ENCODE measurements at regions not wholly inside any gene's neighbourhood (a gene's known extent, or its start where the extent isn't known, plus 50 kb on each side); places are given as distances from the start of the nearest gene placed in this dataset.

- no peak for DNase-seq
Measured at GRCh38 chr1:72892461-72892860, 610.1 kb upstream of the NEGR1 start.

GRCh38 chr1:72891976-72892375, 609.6 kb upstream of the NEGR1 start:
- no peak for DNase-seq

GRCh38 chr1:72885841-72886240, 603.5 kb upstream of the NEGR1 start:
- no peak for DNase-seq

DNA sequence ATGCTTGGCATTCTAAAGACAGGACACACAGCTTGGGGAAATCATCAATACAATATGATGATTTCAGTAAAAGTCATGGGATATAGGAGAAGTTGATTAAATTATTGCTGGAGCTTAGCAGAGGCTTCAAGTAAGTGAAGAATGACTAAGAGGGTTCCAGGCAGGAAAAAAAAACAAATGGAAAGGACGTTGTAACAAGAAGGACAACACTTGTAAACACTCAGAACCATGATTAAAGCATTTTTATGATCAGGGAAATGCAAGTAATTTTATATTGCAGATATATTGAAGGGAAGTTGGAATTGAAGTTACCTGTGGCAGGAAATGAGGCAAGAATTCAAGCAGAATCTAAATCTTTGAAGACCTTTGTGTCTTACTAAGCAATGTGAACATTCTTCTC, 602.7 kb upstream of the NEGR1 start:
- DNase-seq, result no peak

GRCh38 chr1:72869873-72870272, 587.5 kb upstream of the NEGR1 start:
- DNase-seq, result no peak

DNA sequence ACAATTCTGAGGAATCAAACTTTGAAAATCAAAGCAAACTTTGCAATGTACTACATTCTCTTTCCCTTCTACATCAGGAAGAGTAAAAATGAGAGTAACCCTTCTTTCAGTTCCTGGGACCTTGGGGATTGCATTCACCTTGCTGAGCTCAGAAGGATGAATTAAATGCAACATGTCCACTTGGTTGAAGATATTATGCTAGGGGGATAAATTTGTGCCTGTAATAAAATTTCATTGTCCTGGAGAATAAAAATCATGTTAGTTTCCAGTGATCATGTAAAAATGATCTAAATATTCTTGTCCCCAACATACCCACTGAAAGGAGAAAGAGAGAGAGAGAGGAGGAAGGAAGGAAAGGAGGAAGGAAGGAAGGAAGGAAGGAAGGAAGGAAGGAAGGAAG, 587.1 kb upstream of the NEGR1 start:
- no peak for DNase-seq

DNA sequence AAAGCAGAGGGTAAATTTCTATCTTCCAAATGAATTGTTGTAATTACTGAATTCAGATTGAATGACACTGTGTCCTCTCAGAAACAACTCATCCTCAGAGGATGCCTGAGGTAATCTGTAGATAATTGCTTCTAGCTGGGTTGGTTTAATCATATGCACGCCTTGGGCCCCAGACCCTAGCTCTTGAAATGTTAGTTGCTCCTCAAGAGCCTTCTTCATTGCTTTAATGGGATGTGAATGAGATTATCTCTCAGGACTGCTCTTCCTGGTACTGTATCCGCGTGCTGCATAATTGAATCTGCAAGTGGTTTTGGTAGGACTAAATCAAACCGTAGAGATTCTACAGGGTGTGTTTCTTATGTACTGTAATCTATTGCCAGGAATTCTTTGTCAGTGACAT, 569.3 kb upstream of the NEGR1 start:
- peak; percentile 16 for DNase-seq

DNA sequence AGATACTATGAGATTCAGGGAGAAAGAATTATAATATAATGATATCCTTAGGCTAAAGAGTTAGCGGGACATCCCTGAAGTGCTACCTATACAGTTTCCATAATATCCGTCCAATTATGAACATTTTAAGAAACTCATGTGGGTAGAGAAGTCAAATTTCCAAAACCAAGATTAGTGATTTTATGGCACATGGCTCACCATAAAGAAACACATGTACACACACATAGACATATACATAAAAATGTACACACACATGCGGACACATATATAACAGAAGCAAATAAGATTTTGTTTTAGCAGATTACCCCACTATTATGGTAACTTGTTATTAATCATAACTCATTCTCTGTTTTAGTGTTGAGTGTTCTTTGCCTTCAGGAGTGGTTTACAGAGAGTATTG, 566.7 kb upstream of the NEGR1 start:
- no peak for DNase-seq

GRCh38 chr1:72847651-72848050, 565.3 kb upstream of the NEGR1 start:
- no peak for DNase-seq

- no peak for DNase-seq
Measured at GRCh38 chr1:72846476-72847278, 564.3 kb upstream of the NEGR1 start.

DNA sequence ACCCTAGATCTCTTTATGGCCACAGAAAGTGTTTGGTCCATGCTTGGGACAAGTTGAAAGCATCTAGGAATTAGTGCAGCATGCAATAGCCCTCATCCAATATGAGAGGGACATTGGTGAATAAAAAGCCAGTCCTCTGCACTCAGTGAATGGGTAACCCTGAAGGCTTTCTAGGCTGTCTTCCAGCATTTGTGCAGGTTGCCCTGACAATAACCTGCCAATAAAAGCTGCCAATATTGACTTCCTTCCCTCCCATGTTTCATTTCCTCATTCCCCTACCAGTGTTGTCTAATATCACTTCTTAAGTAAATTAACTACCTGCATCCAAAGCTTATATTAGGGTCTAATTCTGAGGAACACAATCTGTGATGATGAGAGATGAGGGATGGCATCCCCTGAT, 563.6 kb upstream of the NEGR1 start:
- no peak for DNase-seq

DNA sequence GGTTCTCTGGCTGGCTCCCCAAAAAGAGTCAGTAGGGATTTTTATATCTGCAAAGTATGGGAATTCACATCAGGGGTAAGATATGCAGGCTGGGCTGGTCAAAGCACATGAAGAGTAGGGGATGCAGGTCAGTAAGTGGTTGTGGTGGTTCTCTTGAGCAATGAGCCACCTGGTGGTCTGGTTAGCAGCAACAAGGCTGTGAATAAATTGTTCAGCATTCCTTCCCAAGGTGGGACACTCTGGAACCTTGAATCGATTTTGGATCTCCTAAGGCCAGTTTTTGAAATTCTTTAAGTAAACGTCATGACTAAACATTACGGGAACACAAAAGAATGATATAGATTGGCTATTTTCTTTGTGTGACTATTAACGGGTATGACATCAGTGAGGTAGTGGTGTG, 563.0 kb upstream of the NEGR1 start:
- no peak for DNase-seq

DNA sequence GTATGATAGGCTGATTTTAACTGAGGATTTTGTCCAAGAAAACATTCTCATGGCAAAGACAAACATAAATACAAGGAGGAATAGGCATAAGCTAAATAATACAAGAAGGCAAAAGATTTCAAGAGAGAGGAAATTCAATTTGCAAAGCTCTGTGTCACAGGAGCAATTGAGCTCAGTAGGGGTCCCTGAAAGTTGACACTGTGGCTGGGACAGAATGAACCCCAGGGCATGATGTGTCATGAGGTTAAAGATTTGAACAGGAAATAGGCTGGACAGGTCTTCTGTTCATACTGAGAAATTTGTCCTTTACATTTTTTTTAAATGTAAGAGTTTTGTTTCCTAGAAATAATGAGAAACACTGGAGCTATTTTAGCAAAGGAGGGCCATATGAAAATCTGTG, 555.4 kb upstream of the NEGR1 start:
- DNase-seq, result no peak

DNA sequence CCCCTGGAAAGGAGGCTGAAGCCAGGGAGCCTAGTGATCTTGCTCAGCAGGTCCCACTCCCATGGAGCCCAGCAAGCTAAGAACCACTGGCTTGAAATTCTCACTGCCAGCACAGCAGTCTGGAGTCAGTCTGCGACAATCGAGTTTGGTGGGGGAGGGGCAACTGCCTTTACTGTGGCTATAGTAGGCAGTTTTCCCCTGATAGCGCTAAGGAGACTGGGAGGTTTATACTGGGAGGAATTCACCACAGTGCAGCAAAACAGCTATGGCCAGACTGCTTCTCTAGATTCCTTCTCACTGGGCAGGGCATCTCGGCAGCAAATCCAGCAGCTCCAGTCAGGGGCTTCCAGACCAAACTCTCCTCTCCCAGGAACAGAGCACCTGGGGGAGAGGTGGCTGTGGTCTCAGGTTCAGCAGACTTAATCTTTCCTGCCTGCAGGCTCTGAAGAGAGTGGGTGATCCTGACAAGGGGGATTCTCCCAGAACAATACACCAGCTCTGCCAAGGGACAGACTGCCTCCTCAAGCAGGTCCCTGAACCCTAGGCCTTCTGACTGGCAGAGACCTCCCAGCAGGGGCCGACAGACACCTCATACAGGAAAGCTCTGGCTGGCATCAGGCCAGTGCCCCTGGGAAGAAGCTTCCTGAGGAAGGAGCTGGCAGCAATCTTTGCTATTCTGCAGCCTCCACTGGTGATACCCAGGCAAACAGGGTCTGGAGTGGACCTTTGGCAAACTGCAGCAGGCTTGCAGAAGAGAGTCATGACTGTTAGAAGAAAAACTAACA, 548.5 kb upstream of the NEGR1 start:
- no peak for DNase-seq

DNA sequence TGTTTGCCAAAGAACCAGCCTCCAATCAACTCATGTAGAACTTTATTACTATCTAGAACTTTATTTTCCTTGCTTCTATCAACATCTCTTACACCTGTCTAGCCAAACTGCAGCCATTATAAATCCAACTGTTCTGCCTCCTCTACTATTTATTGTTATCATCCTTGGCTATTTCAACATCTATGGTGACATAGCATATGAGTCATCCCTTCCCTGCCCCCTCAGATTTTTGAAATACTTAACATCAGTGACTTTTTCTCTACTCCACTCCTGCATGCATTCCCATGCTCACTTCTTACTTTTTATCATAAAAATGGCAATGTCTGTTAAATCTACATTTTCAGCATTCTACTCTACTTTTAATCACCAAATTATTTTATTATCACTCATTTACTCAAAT, 544.9 kb upstream of the NEGR1 start:
- DNase-seq, result no peak

DNA sequence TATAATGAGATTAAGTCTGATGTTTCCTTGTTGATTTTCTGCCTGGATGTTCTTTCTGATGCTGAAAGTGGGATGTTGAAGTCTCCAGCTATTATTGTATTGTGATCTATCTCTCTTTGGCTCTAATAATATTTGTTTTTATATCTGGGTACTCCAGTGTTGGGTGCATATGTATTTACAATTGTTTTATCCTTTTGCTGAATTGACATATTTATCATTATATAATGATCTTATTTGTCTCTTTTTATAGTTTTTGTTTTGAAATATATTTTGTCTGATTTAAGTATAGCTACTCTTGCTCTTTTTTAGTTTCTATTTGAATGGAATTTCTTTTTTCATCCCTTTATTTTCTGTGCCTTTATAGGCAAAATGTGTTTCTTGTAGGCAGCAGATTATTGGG, 522.2 kb upstream of the NEGR1 start:
- no peak for DNase-seq

GRCh38 chr1:72781038-72781437, 498.7 kb upstream of the NEGR1 start:
- DNase-seq, result no peak

DNA sequence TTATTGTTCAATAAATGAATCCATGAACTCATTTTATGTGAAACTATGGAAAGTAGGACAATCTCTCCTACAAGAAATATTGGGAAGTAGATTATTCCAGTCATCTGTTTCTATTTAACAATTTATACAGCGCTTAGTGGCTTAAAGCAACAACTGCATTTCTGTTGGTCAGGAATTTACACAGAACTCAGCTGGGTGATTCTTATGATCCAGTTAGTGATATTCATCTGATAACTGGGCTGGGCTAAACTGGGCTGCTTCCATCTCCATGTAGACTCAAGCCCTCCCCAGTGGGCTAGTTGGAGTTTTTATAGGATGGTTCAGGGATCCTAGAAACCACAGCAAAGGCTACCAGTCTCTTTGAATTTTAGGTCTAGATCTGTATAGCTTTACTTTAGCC, 497.9 kb upstream of the NEGR1 start:
- DNase-seq, result no peak

- no peak for DNase-seq
Measured at GRCh38 chr1:72777918-72778317, 495.6 kb upstream of the NEGR1 start.

GRCh38 chr1:72763481-72763880, 481.1 kb upstream of the NEGR1 start:
- DNase-seq, result no peak

DNA sequence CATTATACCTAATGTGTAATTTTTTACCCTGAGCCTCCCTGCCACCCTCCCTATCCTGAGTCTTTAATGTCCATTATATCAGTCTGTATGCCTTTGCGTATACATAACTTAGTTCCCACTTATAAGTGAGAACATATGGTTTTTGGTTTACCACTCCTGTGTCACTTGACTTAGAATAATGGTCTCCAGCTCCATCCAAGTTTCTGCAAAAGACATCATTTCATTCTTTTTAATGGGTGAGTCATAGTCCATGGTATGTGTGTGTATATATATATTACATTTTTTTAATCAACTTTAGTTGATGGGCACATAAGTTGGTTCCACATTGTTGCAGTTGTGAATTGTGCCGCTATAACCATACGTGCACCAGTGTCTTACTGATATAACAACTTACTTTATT, 477.1 kb upstream of the NEGR1 start:
- DNase-seq, result no peak

DNA sequence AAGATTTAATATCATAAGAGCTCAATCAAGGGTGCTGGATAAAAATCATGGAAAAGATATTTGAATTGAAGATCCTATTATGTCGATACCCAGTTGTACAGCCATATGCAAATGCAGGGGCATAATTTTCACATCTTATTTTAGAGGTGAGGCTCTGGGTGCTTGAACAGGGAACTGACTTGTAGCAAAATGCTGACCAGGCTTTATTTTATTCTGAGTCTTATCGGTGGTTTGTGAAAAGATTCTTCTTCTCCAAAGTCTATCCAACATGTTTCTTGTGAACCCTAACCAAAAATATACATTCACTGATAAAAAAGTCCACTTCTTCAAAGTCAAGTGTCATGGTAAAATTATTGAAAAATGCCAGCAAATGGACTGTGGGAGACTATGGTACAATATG, 475.5 kb upstream of the NEGR1 start:
- no peak for DNase-seq

- DNase-seq, result no peak
Measured at GRCh38 chr1:72745413-72745812, 463.1 kb upstream of the NEGR1 start.

- no peak for DNase-seq
Measured at GRCh38 chr1:72734415-72734814, 452.1 kb upstream of the NEGR1 start.
